H9 (cell line): ENCODE measurements at regions not wholly inside any gene's neighbourhood (a gene's known extent, or its start where the extent isn't known, plus 50 kb on each side); places are given as distances from the start of the nearest gene placed in this dataset.
"Not testable (repeated sequence)": the region's sequence is repeated elsewhere in the genome, so short reads cannot be mapped to it uniquely, and the experiment has no call there.

Source experiments
- DNase-seq: peaks from one replicate; pipeline ENCODE4 v3.0.0-alpha.2; 2017
- H2AFZ ChIP-seq: one replicate; pipeline ENCODE4 v1.6.1; 2013; ENCODE audit warnings: mild to moderate bottlenecking, low read length, control low read depth, moderate library complexity
- H2AK5ac ChIP-seq: 2 replicates; pipeline ENCODE4 v1.6.1; 2013; ENCODE audit warnings: low read length, control low read depth, mixed read lengths; ENCODE audit not compliant: insufficient read length
- H2BK120ac ChIP-seq: one replicate; pipeline ENCODE4 v1.6.1; 2013; ENCODE audit warnings: low read depth, mild to moderate bottlenecking, low read length, control low read depth, inconsistent platforms; ENCODE audit not compliant: poor library complexity, severe bottlenecking
- H2BK12ac ChIP-seq: 2 replicates; pipeline ENCODE4 v1.6.1; 2013; ENCODE audit warnings: low read length, control low read depth, mixed read lengths, low read depth; ENCODE audit not compliant: insufficient read length
- H2BK15ac ChIP-seq: 2 replicates; pipeline ENCODE4 v1.6.1; 2013; ENCODE audit warnings: low read depth, low read length, control low read depth
- H2BK20ac ChIP-seq: one replicate; pipeline ENCODE4 v1.6.1; 2013; ENCODE audit warnings: low read depth, mild to moderate bottlenecking, low read length, control low read depth, inconsistent platforms; ENCODE audit not compliant: poor library complexity, severe bottlenecking
- H2BK5ac ChIP-seq: 2 replicates; pipeline ENCODE4 v1.6.1; 2013; ENCODE audit warnings: low read length, control low read depth, mixed read lengths; ENCODE audit not compliant: insufficient read length
- H3K14ac ChIP-seq: 2 replicates; pipeline ENCODE4 v1.6.1; 2013; ENCODE audit warnings: low read length, control low read depth; ENCODE audit not compliant: insufficient read depth
- H3K18ac ChIP-seq: 2 replicates; pipeline ENCODE4 v1.6.1; 2013; ENCODE audit warnings: low read depth, mild to moderate bottlenecking, mixed read lengths, low read length, control low read depth; ENCODE audit not compliant: insufficient read length
- H3K23ac ChIP-seq: 2 replicates; pipeline ENCODE4 v1.6.1; 2013; ENCODE audit warnings: low read length, control low read depth, mixed read lengths, low read depth; ENCODE audit not compliant: insufficient read length
- H3K23me2 ChIP-seq: 2 replicates; pipeline ENCODE4 v1.6.1; 2013; ENCODE audit warnings: low read depth, mild to moderate bottlenecking, mixed read lengths, low read length, control low read depth; ENCODE audit not compliant: insufficient read length, poor library complexity, severe bottlenecking
- H3K27ac ChIP-seq: 2 replicates; pipeline ENCODE4 v1.5.1; 2013; ENCODE audit warnings: low read length, control low read depth, mixed read lengths, low read depth; ENCODE audit not compliant: insufficient read length
- H3K27me3 ChIP-seq: 2 replicates; pipeline ENCODE4 v1.6.1; 2013; ENCODE audit warnings: low read length, control low read depth, inconsistent platforms; ENCODE audit not compliant: insufficient read depth
- H3K4ac ChIP-seq: 2 replicates; pipeline ENCODE4 v1.6.1; 2013; ENCODE audit warnings: low read depth, mild to moderate bottlenecking, control low read depth, inconsistent platforms, low read length, moderate library complexity
- H3K4me1 ChIP-seq: 2 replicates; pipeline ENCODE4 v1.6.1; 2013; ENCODE audit warnings: low read length, control low read depth, inconsistent platforms; ENCODE audit not compliant: insufficient read depth
- H3K4me2 ChIP-seq: 2 replicates; pipeline ENCODE4 v1.6.1; 2013; ENCODE audit warnings: low read length, control low read depth, mixed read lengths; ENCODE audit not compliant: insufficient read length, insufficient read depth
- H3K56ac ChIP-seq: 2 replicates; pipeline ENCODE4 v1.6.1; 2013; ENCODE audit warnings: low read depth, mild to moderate bottlenecking, mixed read lengths, low read length, control low read depth; ENCODE audit not compliant: insufficient read length
- H3K79me1 ChIP-seq: 2 replicates; pipeline ENCODE4 v1.6.1; 2013; ENCODE audit warnings: low read depth, mild to moderate bottlenecking, moderate library complexity, low read length, control low read depth, inconsistent platforms; ENCODE audit not compliant: insufficient read depth, poor library complexity, severe bottlenecking
- H3K79me2 ChIP-seq: 2 replicates; pipeline ENCODE4 v1.6.1; 2013; ENCODE audit warnings: low read length, control low read depth, inconsistent platforms; ENCODE audit not compliant: insufficient read depth
- H3K9ac ChIP-seq: 2 replicates; pipeline ENCODE4 v1.6.1; 2013; ENCODE audit warnings: low read length, control low read depth, mixed read lengths; ENCODE audit not compliant: insufficient read length; ENCODE audit errors: extremely low read depth
- H3K9me3 ChIP-seq: one replicate; pipeline ENCODE4 v1.6.1; 2013; ENCODE audit warnings: low read depth, low read length, inconsistent platforms; ENCODE audit not compliant: control insufficient read depth
- H3T11ph ChIP-seq: one replicate; pipeline ENCODE4 v1.6.1; 2013; ENCODE audit warnings: mild to moderate bottlenecking, low read length, control low read depth, inconsistent platforms
- H4K20me1 ChIP-seq: one replicate; pipeline ENCODE4 v1.6.1; 2013; ENCODE audit not compliant: control insufficient read depth, insufficient read length, insufficient read depth
- H4K5ac ChIP-seq: 2 replicates; pipeline ENCODE4 v1.6.1; 2013; ENCODE audit warnings: low read depth, mild to moderate bottlenecking, mixed read lengths, low read length, control low read depth; ENCODE audit not compliant: insufficient read length
- H4K8ac ChIP-seq: replicated peaks from 2 replicates; pipeline ENCODE4 v1.6.1; 2013; ENCODE audit warnings: low read length, control low read depth, mixed read lengths, low read depth; ENCODE audit not compliant: insufficient read length
- H4K91ac ChIP-seq: 2 replicates; pipeline ENCODE4 v1.6.1; 2013; ENCODE audit warnings: low read depth, mild to moderate bottlenecking, moderate library complexity, mixed read lengths, low read length, control low read depth; ENCODE audit not compliant: insufficient read length
- H3K27ac Mint-ChIP-seq, 3 experiments: 2 replicates in 2 of 3; 3 replicates in 1 of 3; pipeline ENCODE4 v1.8.0; 2020 to 2021; ENCODE audit warnings: mixed read lengths in 3 of 3, mild to moderate bottlenecking in 1 of 3, moderate library complexity in 1 of 3
- H3K27me3 Mint-ChIP-seq: 2 replicates; pipeline ENCODE4 v1.8.0; 2021; ENCODE audit warnings: low read depth, mild to moderate bottlenecking, moderate library complexity, mixed read lengths
- H3K36me3 Mint-ChIP-seq, 3 experiments: 2 replicates in 2 of 3; 3 replicates in 1 of 3; pipeline ENCODE4 v1.8.0; 2020 to 2021; ENCODE audit warnings: low read depth in 3 of 3, mixed read lengths in 3 of 3; ENCODE audit not compliant: insufficient read depth in 1 of 3
- H3K4me1 Mint-ChIP-seq, 2 experiments: 2 replicates each; pipeline ENCODE4 v1.8.0; 2020; ENCODE audit warnings: mixed read lengths in 2 of 2
- H3K4me3 Mint-ChIP-seq, 2 experiments: 2 replicates in 1 of 2; 3 replicates in 1 of 2; pipeline ENCODE4 v1.8.0; 2020 to 2021; ENCODE audit warnings: mild to moderate bottlenecking in 2 of 2, mixed read lengths in 2 of 2, moderate library complexity in 1 of 2
- H3K9me3 Mint-ChIP-seq, 2 experiments: 2 replicates in 1 of 2; 3 replicates in 1 of 2; pipeline ENCODE4 v1.8.0; 2020; ENCODE audit warnings: mild to moderate bottlenecking in 2 of 2, mixed read lengths in 2 of 2, moderate library complexity in 1 of 2
- WGBS: extraction: QIAGEN DNeasy Blood & Tissue Kit; methylation state at CpG from one replicate; pipeline ENCODE4 v1.1.7; 2013; ENCODE audit warnings: missing lambda C conversion rate, low lambda C conversion rate, mixed read lengths; ENCODE audit not compliant: insufficient read length; ENCODE audit errors: extremely low coverage; 5-methylcytosine and 5-hydroxymethylcytosine counted together

GRCh38 chr12:8386661-8387060 lies 69.1 kb upstream of the CLEC6A start:
- H4K5ac ChIP-seq, H2BK15ac ChIP-seq, H4K20me1 ChIP-seq, H3K9me3 ChIP-seq, H3K9me3 Mint-ChIP-seq, H3K4me3 Mint-ChIP-seq, H2AFZ ChIP-seq, DNase-seq, H2BK120ac ChIP-seq, H3T11ph ChIP-seq, H4K91ac ChIP-seq, H2BK20ac ChIP-seq, H3K9ac ChIP-seq, H3K23me2 ChIP-seq, H3K14ac ChIP-seq, H3K4me1 ChIP-seq, H2BK5ac ChIP-seq, H3K56ac ChIP-seq, H3K27ac ChIP-seq, H3K4me2 ChIP-seq, H3K18ac ChIP-seq, H4K8ac ChIP-seq, H2BK12ac ChIP-seq, H3K4ac ChIP-seq, H2AK5ac ChIP-seq, H3K27me3 ChIP-seq, H3K79me2 ChIP-seq, H3K23ac ChIP-seq, H3K79me1 ChIP-seq, H3K27ac Mint-ChIP-seq: not testable (repeated sequence)
- Mint-ChIP-seq H3K4me1 (peaks cover 12 to 13% of the 10 kb centered on the region in 2 experiments), H3K36me3 (peaks cover 8 to 16% (median 12%) of the 10 kb centered on the region in 3 experiments), H3K27me3 (peaks cover 29% of the 10 kb centered on the region)
- no CpG with 5 or more reads among the region's 2 CpGs for WGBS

GRCh38 chr12:8389296-8389695 lies 66.5 kb upstream of the CLEC6A start:
- not testable (repeated sequence) for H3K4me2 ChIP-seq, H3K23me2 ChIP-seq, DNase-seq, H3T11ph ChIP-seq, H2BK20ac ChIP-seq, H3K4me1 ChIP-seq, H2BK12ac ChIP-seq, H4K20me1 ChIP-seq, H3K9me3 Mint-ChIP-seq, H4K91ac ChIP-seq, H2BK120ac ChIP-seq, H3K18ac ChIP-seq, H3K79me2 ChIP-seq, H3K79me1 ChIP-seq, H3K4ac ChIP-seq, H2BK5ac ChIP-seq, H2BK15ac ChIP-seq, H3K14ac ChIP-seq, H4K5ac ChIP-seq, H3K56ac ChIP-seq, H3K27me3 ChIP-seq, H2AFZ ChIP-seq, H4K8ac ChIP-seq, H3K9ac ChIP-seq, H2AK5ac ChIP-seq, H3K27ac Mint-ChIP-seq, H3K27ac ChIP-seq, H3K23ac ChIP-seq, H3K9me3 ChIP-seq
- Mint-ChIP-seq H3K4me1 (peaks cover 20 to 23% of the 10 kb centered on the region in 2 experiments), H3K4me3 (peak overlapping the region; percentile 63 to 73), H3K36me3 (peaks cover 8 to 12% (median 12%) of the 10 kb centered on the region in 3 experiments), H3K27me3 (peaks cover 45% of the 10 kb centered on the region)
- no CpG with 5 or more reads among the region's 8 CpGs for WGBS
